Myocyte (in vitro differentiated cells): ENCODE measurements at regions not wholly inside any gene's neighbourhood (a gene's known extent, or its start where the extent isn't known, plus 50 kb on each side); places are given as distances from the start of the nearest gene placed in this dataset.

Source experiments
- DNase-seq: peaks from one replicate; pipeline ENCODE4 v3.0.0-alpha.2; 2012; ENCODE audit warnings: low read depth

DNA sequence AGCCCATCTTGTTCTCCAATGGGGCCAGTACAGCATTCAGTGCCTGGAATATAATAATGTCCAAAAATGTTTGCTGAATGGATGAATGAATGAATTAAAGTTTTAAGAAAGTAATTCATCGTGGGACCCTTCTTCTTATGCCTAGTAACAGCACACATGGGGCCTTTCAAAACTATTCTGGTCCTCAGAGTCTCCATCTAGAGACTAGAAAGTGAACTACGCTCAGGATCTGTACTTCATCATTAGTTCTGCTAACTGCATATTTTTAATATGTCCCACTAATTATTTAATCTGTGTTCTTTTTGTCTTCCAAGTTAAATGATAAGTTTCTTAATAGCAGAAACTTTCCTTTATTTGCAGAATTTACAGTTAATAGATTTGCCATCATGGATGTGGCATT is 172.5 kb downstream of the SMAD2 start:
- DNase-seq: no peak

DNA sequence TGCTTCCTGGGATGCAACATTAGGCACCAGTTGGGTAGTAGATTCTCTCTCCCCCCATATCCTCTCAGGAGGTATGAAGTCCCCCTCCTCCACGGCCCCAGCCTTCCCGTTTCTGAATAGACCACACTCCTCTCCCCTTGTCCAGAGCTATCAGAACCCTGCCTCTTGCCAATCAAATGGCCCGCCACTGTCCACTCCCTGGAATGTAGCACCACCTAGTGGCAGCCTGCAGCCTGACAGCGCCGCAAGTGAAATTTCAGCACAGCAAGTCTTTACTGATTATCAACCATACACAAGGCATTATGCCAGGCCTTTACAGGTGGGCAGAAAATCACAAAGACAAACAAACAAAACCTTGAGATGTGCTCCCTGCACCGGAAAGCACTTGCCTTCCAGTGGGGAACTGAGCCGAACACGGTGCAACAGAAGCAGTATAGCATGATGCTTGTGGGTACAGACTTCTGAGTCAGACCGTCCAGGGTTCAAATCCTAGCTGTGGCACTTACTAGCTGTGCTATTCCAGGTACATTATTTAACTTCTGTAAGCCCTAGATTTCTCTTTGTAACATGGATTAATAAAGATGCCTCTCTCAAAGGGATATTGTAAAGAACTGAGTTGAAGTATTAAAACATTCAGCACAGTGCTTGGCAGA is 174.0 kb downstream of the SMAD2 start:
- peak; percentile 52 for DNase-seq

GRCh38 chr18:47755102-47755456 is 175.4 kb downstream of the SMAD2 start:
- DNase-seq: no peak

- no peak for DNase-seq
These were observed 176.0 kb downstream of the SMAD2 start for GRCh38 chr18:47754311-47755101.

- DNase-seq: no peak
These were observed 177.4 kb downstream of the SMAD2 start for GRCh38 chr18:47752796-47753645.

- DNase-seq: no peak
These were observed 179.5 kb downstream of the SMAD2 start for GRCh38 chr18:47750889-47751423.

DNA sequence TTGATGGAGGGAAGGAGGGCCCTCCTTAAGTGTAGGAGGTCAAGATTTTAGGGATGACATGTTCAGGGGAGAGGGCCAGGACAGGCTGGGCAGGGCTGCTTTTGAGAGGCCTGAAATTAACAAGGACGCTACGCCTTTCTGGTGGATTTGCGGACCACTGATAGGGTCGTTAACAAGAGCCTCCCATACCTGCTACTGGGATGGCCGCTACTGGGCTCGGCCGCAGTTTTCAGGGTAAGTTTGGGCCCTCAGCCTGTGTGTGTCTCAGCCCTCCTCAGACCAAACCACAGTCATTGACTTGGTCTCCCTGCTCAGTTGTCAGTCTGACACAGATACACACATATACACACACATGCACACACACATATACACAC is 180.9 kb downstream of the SMAD2 start:
- no peak for DNase-seq

- peak; percentile 72 for DNase-seq
These were observed 181.4 kb downstream of the SMAD2 start for GRCh38 chr18:47748847-47749599.

GRCh38 chr18:47748093-47748796 is 182.2 kb downstream of the SMAD2 start:
- DNase-seq: no peak

DNA sequence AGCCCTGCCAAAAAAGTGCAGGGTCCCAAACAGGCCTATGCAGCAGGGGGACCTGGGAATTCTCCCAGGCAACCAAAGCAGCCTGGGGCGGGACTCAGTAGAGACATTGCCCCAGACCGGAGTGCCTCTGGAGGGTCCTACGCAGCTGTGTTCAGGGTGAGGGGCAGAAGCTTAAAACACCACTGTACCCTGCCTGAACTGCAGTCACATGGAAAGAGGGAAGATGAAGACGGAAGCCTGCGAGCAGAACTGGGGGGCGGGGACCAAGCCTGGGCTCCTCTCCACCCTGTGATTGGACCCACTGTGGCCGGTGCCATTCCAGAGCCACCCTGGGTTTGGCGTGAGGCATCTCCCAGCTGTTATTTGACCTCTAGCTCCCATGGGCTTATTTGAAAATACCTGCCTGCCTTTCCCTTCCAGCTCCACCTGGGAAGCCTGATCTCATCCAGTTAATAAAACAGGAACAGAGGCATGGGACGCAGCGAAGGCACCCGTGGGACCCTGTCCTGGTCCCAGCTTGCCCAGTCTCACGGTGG is 183.1 kb downstream of the SMAD2 start:
- no peak for DNase-seq

DNA sequence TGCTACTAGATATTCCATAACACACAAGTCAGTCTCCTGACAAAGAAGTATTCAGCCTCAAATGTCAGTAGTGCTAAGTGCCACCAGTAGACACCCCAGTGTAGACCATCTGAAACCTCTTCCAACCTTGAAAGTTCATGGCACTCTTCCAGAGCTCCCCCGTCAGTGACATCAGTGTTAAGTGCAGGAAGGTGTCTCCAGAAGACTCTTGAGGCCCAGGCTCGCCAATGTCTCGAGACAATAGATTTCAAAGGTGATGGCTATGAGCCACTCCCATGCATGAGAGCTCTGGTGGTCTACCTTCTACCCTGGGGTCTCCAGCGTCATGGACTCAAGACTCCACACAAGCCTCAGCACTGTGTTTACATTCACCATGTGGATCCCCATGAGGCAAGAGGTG is 183.8 kb downstream of the SMAD2 start:
- no peak for DNase-seq

- no peak for DNase-seq
These were observed 185.2 kb downstream of the SMAD2 start for GRCh38 chr18:47745227-47745626.

DNA sequence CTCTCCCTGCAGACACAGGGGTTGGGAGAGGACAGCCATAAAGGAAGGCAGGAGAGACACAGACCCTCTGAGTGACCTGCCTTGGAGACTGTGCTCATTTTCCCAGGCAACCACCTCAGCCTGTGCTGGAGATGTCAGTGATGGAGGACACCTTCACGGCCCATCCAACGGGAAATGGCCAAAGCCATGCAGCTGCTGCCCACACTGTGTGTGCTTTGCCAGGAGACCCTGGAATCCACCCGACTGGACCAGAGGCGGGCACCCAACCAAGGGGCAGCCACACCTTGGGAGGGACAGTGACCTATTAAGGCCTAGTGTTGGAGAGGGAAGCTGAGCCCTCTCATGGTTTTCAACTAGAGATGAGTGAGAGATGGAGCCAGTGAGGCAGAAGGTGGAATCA is 192.5 kb downstream of the SMAD2 start:
- no peak for DNase-seq

DNA sequence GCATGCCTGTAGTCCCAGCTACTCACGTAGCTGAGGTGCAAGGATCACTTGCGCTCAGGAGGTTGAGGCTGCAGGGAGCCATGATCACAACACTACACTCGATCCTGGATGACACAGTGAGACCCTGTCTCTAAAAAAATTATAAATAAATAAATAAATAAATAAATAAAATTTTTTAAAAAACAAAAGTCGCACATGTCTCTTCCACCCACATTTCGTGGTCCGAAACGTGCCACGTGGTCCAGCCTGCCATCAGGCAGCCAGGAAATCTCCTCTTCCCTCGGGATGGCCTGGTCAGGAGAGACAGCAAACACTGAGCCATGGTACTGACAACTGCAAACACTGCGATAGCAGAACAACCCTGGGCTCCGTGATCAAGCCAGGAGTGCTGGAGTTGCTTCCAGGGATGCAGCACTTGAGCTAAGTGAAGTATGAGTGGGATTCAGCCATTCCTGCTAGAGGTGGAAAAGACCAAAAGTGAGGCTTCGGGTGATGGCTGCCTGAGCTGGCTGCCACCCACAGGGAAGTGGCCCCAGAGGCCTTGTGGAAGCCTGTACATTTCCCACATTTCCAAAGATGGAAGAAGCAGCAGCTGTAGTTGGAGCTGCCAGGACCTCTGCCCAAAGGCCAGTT is 193.1 kb downstream of the SMAD2 start:
- no peak for DNase-seq

- DNase-seq: no peak
These were observed 193.9 kb downstream of the SMAD2 start for GRCh38 chr18:47736376-47737140.

DNA sequence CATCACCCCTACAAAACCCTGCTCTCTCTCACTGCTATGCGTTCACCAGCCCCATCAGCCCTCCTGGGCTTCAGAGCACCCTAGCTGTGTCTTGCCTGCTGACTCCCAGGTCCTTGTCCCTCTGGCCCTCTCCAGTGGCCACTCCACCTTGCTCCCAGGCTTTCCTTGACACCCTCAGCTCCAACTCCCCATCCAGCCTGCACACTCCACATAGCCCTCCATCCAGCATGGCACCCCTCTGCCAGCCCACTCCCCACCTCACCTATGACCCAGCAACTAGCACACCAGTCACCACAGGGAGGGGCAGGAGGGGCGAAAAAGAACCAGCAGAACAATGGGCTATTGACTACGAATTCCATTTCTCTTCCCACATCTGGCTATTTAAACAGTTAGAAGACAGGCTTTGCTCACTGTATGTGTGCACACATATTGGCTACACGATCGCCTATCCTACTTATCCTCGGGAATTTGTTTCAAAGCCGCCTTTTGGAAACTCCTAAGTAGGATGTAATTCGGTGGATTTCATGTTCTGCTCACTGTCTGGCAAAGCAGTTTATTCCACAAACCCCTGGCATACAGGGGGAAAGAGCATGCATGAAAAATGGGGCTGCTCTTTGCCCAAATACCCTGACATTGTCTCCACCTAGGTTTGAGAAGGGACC is 195.3 kb downstream of the SMAD2 start:
- DNase-seq: no peak

GRCh38 chr18:47731276-47731675 is 199.2 kb downstream of the SMAD2 start:
- DNase-seq: no peak

GRCh38 chr18:47730795-47731194 is 199.7 kb downstream of the SMAD2 start:
- DNase-seq: peak; percentile 58
